ENCODE measurements at regions not wholly inside any gene's neighbourhood (a gene's known extent, or its start where the extent isn't known, plus 50 kb on each side); places are given as distances from the start of the nearest gene placed in this dataset.

- TF ChIP-seq POLR2A (IDR thresholded peaks at IDR 0.05; ENCODE audit: low read depth, low read length) (no peak), FOS (IDR thresholded peaks at IDR 0.05; ENCODE audit: low read depth, low read length) (no peak), CTCF (conservative IDR thresholded peaks at IDR 0.05; ENCODE audit: low read depth, low read length) (no peak), CHD1 (IDR thresholded peaks at IDR 0.05; ENCODE audit: low read depth, low read length) (no peak), CEBPB (IDR thresholded peaks at IDR 0.05; ENCODE audit: low read depth, low read length) (no peak), RFX5 (IDR thresholded peaks at IDR 0.05; ENCODE audit: low read depth, low read length) (no peak), RCOR1 (IDR thresholded peaks at IDR 0.05; ENCODE audit: insufficient replicate concordance, low read length) (no peak), MAFK (IDR thresholded peaks at IDR 0.05; ENCODE audit: low read depth, low read length) (no peak), RAD21 (IDR thresholded peaks at IDR 0.05; ENCODE audit: low read length) (no peak), SMC3 (IDR thresholded peaks at IDR 0.05; ENCODE audit: low read depth, low read length) (no peak), MXI1 (IDR thresholded peaks at IDR 0.05; ENCODE audit: borderline replicate concordance, low read depth, low read length) (no peak)
- TF ChIP-seq, protein P1, sequence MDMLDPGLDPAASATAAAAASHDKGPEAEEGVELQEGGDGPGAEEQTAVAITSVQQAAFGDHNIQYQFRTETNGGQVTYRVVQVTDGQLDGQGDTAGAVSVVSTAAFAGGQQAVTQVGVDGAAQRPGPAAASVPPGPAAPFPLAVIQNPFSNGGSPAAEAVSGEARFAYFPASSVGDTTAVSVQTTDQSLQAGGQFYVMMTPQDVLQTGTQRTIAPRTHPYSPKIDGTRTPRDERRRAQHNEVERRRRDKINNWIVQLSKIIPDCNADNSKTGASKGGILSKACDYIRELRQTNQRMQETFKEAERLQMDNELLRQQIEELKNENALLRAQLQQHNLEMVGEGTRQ (IDR thresholded peaks at IDR 0.05; ENCODE audit: low read depth, low read length): no peak
- TF ChIP-seq, protein P2, sequence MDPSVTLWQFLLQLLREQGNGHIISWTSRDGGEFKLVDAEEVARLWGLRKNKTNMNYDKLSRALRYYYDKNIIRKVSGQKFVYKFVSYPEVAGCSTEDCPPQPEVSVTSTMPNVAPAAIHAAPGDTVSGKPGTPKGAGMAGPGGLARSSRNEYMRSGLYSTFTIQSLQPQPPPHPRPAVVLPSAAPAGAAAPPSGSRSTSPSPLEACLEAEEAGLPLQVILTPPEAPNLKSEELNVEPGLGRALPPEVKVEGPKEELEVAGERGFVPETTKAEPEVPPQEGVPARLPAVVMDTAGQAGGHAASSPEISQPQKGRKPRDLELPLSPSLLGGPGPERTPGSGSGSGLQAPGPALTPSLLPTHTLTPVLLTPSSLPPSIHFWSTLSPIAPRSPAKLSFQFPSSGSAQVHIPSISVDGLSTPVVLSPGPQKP (IDR thresholded peaks at IDR 0.05; ENCODE audit: borderline replicate concordance, low read depth, low read length): no peak
Observed at GRCh38 chr5:62705022-62705421, 126.4 kb downstream of the LRRC70 start.

Data from IMR-90 (cell line).